GM19397 (cell line): ENCODE measurements at regions not wholly inside any gene's neighbourhood (a gene's known extent, or its start where the extent isn't known, plus 50 kb on each side); places are given as distances from the start of the nearest gene placed in this dataset.
"Not testable (repeated sequence)": the region's sequence is repeated elsewhere in the genome, so short reads cannot be mapped to it uniquely, and the experiment has no call there.

ENCODE experiments used
- ATAC-seq: cut with Tn5 transposase; IDR thresholded peaks from one replicate; pipeline ENCODE4 v1.9.1; 2021; ENCODE audit warnings: mild to moderate bottlenecking, moderate library complexity; ENCODE audit not compliant: unreplicated experiment

GRCh38 chr10:2893991-2894390 is 173.4 kb upstream of the PFKP start:
- no peak for ATAC-seq

GRCh38 chr10:2893158-2893845 is 174.0 kb upstream of the PFKP start:
- no peak for ATAC-seq

GRCh38 chr10:2891770-2892124 is 175.6 kb upstream of the PFKP start:
- no peak for ATAC-seq

GRCh38 chr10:2891073-2891769 is 176.1 kb upstream of the PFKP start:
- ATAC-seq: no peak

GRCh38 chr10:2890093-2890492 is 177.3 kb upstream of the PFKP start:
- no peak for ATAC-seq

- no peak for ATAC-seq
Measured at GRCh38 chr10:2888403-2889004, 178.8 kb upstream of the PFKP start.

GRCh38 chr10:2887391-2888070 is 179.8 kb upstream of the PFKP start:
- no peak for ATAC-seq

- no peak for ATAC-seq
Measured at GRCh38 chr10:2886662-2887061, 180.7 kb upstream of the PFKP start.

GRCh38 chr10:2885288-2886278 is 181.8 kb upstream of the PFKP start:
- ATAC-seq: no peak

GRCh38 chr10:2883983-2884540 is 183.3 kb upstream of the PFKP start:
- ATAC-seq: not testable (repeated sequence)

GRCh38 chr10:2883238-2883637 is 184.1 kb upstream of the PFKP start:
- no peak for ATAC-seq

GRCh38 chr10:2882628-2883027 is 184.7 kb upstream of the PFKP start:
- no peak for ATAC-seq

GRCh38 chr10:2881720-2882620 is 185.4 kb upstream of the PFKP start:
- ATAC-seq: no peak

- ATAC-seq: not testable (repeated sequence)
Measured at GRCh38 chr10:2880050-2880449, 187.3 kb upstream of the PFKP start.

GRCh38 chr10:2878818-2879217 is 188.5 kb upstream of the PFKP start:
- ATAC-seq: no peak

GRCh38 chr10:2876032-2876431 is 191.3 kb upstream of the PFKP start:
- no peak for ATAC-seq

- ATAC-seq: no peak
Measured at GRCh38 chr10:2874963-2875362, 192.4 kb upstream of the PFKP start.

- no peak for ATAC-seq
Measured at GRCh38 chr10:2873769-2874168, 193.6 kb upstream of the PFKP start.

- ATAC-seq: no peak
Measured at GRCh38 chr10:2871673-2872219, 195.6 kb upstream of the PFKP start.
